Stimulated activated naive CD8-positive, alpha-beta T cell treated with anti-CD3 and anti-CD28 coated beads, Interleukin-15, amount 100 ng/mL, for 72 hours (primary cell): ENCODE measurements at regions not wholly inside any gene's neighbourhood (a gene's known extent, or its start where the extent isn't known, plus 50 kb on each side); places are given as distances from the start of the nearest gene placed in this dataset.
A peak's percentile ranks its signal among the peaks of the same experiment; 100 is the strongest.
"Not testable (repeated sequence)": the region's sequence is repeated elsewhere in the genome, so short reads cannot be mapped to it uniquely, and the experiment has no call there.

ENCODE experiments used
- ATAC-seq: fragments of 150-1000 bp; cut with Tn5 transposase; 2 replicates; pipeline ENCODE4 v1.10.0; 2021; ENCODE audit warnings: mild to moderate bottlenecking, moderate library complexity
- DNase-seq, 2 donors: peaks; one replicate each; pipeline ENCODE4 v3.0.0; 2021 to 2022
- H3K27ac Mint-ChIP-seq, 2 donors: one replicate each; pipeline ENCODE4 v1.8.0; 2022; ENCODE audit warnings: mild to moderate bottlenecking in 2 of 2, mixed read lengths in 2 of 2, moderate library complexity in 2 of 2
- H3K27me3 Mint-ChIP-seq: one replicate; pipeline ENCODE4 v1.8.0; 2022; ENCODE audit warnings: mixed read lengths
- H3K4me1 Mint-ChIP-seq: one replicate; pipeline ENCODE4 v1.8.0; 2022; ENCODE audit warnings: mild to moderate bottlenecking, mixed read lengths
- H3K4me3 Mint-ChIP-seq, 2 donors: one replicate each; pipeline ENCODE4 v1.8.0; 2022; ENCODE audit warnings: mild to moderate bottlenecking in 2 of 2, mixed read lengths in 2 of 2, moderate library complexity in 1 of 2
- H3K9me3 Mint-ChIP-seq, 2 donors: one replicate each; pipeline ENCODE4 v1.8.0; 2022; ENCODE audit warnings: mixed read lengths in 2 of 2

DNA sequence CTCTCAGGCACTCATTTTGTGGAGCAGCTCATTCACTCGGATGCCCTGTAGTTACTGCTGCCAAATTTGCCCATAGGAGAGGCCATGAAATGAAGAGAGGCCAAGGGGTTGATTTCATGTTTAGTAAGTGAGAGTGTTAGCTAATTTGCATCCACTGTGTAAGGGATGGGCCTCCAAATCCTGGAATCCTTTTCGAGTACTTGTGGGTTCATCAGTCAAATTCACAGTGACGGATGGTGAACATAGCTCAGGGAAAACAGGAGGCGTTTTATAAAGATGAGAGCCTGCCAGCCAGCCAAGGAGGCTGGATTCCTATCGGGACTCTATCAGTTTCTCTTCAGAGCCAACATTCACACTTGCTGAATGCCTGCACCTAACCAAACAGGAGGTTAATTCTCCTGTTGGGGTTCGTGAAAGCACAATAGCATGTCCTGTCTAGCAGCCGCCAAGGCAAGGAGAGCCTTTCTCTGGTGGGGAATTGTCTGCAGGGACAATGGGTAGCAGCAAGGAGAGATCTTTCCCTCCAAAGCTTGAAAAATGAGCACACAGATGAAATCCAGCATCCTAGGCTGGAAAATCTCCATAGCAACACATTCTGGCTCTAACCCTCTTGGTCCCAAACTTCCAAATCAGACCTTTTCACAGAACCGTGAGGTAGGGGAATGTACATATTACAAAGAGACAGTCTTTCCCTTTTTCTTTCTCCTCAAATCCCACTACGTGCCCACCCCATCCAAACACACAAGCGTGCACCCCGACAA lies 231.4 kb upstream of the ECI2 start:
- ATAC-seq (no peak), DNase-seq (no peak)
- no peak overlapping the region for H3K27ac Mint-ChIP-seq
- peaks cover 52% of the 10 kb centered on the region for H3K27me3 Mint-ChIP-seq
- H3K4me1 Mint-ChIP-seq, result no peaks in the 10 kb centered on the region
- no peaks in the 10 kb centered on the region for H3K9me3 Mint-ChIP-seq
- H3K4me3 Mint-ChIP-seq, result no peak overlapping the region

DNA sequence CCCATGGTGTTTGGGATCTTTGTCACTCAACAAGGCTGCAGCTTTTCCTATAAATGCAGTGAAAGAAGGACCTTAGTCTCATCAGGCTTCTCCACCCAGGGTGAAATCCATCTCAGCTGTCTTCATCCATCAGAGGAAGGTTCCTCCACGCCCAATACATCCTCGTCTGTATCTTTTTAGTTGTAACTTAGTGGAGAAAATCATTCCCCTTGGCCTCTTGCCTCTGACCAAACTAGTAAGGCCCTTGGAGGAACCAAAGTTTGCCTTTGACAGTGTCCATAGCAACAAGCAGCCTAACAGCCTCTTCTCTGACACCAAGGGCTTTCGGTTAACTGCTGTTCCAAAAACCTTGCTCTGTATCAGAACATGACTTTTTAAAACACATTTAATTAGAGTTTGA lies 230.3 kb upstream of the ECI2 start:
- DNase-seq, result no peak
- Mint-ChIP-seq H3K4me1 (no peaks in the 10 kb centered on the region), H3K4me3 (no peak overlapping the region), H3K9me3 (no peaks in the 10 kb centered on the region), H3K27ac (no peak overlapping the region), H3K27me3 (peaks cover 52% of the 10 kb centered on the region)
- ATAC-seq, result no peak

DNA sequence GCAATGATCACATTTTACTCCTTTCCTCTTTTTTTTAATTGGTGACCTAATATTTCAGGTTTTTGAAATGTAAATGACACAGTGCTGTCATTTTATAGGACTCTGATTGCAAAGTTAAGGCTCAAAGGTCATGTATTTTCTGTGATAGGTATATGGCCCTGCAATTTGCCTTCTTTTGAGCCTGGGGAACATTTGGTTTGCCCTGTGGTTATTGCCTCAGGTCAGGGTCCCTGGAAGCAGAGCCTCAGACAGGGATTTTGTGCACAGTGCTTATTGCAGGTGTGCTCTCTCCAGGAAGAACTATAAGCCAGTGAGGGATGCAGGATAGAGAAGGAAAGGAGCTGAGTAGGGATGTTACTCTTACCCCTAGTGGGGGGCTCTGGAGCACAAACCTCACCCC lies 229.3 kb upstream of the ECI2 start:
- Mint-ChIP-seq H3K4me1 (no peaks in the 10 kb centered on the region), H3K9me3 (no peaks in the 10 kb centered on the region), H3K4me3 (no peak overlapping the region), H3K27ac (no peak overlapping the region), H3K27me3 (peaks cover 45% of the 10 kb centered on the region)
- DNase-seq (no peak), ATAC-seq (no peak)

DNA sequence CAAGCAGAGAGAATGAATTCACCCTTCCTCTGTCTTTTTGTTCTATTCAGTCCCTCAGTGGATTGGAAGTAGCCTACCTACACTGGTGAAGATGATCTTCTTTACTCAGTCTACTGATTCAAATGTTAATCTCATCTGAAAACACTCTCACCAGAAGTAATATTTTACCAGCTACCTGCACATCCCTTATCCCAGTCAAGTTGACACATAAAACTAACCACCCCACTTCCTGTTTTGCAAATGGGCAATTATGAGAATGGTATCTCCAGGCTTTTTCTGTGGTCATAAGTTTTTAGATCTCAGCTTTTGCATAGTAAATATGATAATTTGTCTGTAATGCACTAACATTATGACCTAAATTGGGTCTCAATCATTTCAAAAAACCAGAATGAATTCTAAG lies 228.8 kb upstream of the ECI2 start:
- Mint-ChIP-seq H3K4me3 (no peak overlapping the region), H3K27me3 (peaks cover 40% of the 10 kb centered on the region), H3K4me1 (no peaks in the 10 kb centered on the region), H3K9me3 (no peaks in the 10 kb centered on the region), H3K27ac (no peak overlapping the region)
- ATAC-seq (no peak), DNase-seq (no peak)

DNA sequence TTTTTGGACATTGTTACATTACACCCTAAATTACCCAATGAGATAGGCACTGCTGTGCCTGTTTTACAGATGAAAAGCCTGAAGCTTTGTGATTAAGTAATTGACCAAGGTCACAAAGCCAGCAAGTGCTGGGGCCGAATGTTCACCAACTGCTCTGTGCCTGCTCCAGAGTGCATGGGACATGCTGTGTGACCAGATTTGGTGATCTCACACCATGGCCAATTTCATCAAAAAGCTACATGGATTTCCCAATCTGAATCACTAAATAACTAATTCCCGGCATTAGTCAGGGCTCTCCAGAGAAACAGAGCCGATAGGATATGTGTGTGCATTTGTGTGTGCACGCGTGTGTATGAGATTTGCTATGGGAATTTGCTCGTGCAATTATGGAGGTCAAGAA lies 228.3 kb upstream of the ECI2 start:
- ATAC-seq (no peak), DNase-seq (no peak)
- Mint-ChIP-seq H3K27me3 (peaks cover 35% of the 10 kb centered on the region), H3K4me1 (no peaks in the 10 kb centered on the region), H3K9me3 (no peaks in the 10 kb centered on the region), H3K27ac (no peak overlapping the region), H3K4me3 (no peak overlapping the region)

DNA sequence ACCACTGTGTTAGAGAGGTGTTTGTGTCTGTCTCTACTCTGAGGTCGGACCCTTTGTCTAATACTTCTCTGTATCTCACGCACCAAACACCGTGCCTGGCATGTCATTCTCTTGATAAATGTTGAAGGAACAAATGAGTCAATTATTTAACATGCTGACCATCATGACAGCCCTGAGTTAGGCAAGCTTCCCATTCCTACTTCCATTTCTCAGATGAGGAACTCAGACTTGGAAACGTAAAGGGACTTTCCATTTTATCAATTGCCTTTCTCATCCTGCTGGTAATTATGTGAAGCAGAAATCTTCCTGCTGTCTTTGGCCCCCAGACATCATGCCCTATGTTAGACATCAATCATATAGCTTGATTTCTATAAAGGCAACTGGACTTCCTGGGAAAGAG lies 227.0 kb upstream of the ECI2 start:
- no peak for DNase-seq
- no peak overlapping the region for H3K27ac Mint-ChIP-seq
- H3K9me3 Mint-ChIP-seq, result no peaks in the 10 kb centered on the region
- H3K27me3 Mint-ChIP-seq, result peaks cover 27% of the 10 kb centered on the region
- ATAC-seq, result no peak
- no peaks in the 10 kb centered on the region for H3K4me1 Mint-ChIP-seq
- no peak overlapping the region for H3K4me3 Mint-ChIP-seq

DNA sequence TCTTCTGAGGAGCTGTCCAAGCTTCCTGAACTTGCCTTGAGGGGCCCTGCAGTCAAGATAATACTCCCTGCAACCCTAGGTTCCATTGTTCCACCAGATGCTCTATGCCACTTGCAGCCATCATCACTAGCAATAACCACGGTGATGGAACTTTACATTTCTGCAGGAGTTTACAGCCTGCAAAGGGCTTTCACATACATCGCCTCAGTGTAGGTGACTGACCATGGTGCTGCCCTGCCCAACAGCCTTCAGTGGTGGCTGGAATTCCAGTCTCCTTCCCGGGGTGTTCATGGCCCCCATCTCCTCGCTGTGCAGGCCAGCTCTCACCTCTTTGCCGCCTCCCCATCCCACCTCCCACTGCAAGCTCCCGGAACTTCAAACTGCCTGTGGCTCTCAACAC lies 225.5 kb upstream of the ECI2 start:
- Mint-ChIP-seq H3K27me3 (peaks cover 29% of the 10 kb centered on the region), H3K9me3 (no peaks in the 10 kb centered on the region), H3K27ac (no peak overlapping the region), H3K4me3 (no peak overlapping the region), H3K4me1 (no peaks in the 10 kb centered on the region)
- DNase-seq, result no peak
- ATAC-seq, result no peak

DNA sequence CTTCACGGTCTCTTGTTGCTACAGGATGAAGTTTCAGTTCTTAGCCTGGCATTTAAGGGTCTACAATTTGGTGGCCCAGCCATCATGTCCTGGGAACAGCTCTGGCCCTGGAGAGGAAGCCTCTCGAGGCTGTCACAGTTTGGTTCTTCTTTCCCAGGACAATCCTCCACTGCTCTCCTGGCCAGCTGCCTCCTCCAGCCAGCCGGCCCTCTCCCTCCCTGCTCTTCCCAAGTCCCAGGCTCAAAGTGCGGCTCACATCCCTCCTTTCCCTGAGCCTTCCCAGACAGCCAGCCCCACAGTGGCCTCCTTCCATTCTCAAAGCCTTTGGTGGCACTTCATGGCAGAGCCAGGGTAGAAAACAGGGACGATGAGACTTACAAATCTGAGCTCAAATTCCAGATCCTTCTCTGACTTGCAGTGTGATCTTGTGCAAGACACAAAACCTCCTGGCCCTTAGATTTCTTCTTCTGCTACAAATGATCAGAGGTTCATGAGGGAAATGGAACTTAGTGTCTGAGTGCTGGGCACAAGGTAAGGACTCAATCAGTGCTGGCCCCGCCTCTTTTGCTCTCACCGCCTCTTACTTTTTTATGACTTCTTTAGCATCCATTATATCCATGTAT lies 223.8 kb upstream of the ECI2 start:
- Mint-ChIP-seq H3K27ac (no peak overlapping the region), H3K4me1 (no peaks in the 10 kb centered on the region), H3K9me3 (no peaks in the 10 kb centered on the region), H3K27me3 (peaks cover 24% of the 10 kb centered on the region), H3K4me3 (no peak overlapping the region)
- ATAC-seq (no peak), DNase-seq (no peak)

DNA sequence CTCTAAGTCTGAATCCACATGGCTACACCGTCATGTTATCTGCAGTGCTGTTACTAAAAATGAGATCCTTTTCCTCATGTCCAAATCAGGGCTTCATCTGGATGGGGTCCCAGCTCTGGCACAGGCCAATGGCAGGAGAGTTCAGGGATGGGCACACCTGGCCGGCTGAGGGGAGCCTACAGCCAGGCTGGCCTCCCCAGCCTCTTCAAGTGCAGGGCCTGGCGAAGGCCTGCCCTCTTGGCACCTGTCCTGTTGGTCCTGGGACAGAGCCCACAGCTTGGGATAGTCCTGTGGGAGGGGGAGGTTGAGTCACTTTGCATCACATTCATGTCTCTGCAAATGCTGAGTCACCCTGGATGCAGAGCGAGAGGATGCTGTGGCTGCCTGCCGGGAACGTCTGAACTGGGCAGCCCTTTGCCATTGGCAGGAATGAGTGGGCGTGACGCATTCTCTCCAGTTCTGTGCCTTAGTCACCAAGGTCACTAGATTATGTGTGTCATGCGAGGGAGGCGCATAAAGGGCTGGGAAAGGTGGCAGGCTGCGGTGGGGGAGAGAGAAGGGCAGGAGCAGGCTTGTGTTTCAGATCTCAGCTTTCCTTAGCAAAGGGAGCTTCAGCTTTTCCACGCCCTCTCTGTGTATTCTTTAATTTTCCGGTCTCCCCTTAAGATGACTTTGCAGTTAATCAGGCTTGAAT lies 223.2 kb upstream of the ECI2 start:
- DNase-seq (no peak), ATAC-seq (no peak)
- no peaks in the 10 kb centered on the region for H3K9me3 Mint-ChIP-seq
- H3K4me1 Mint-ChIP-seq, result no peaks in the 10 kb centered on the region
- H3K27ac Mint-ChIP-seq, result peak overlapping the region in 1 of 2 donors; percentile 9
- H3K4me3 Mint-ChIP-seq, result no peak overlapping the region
- peaks cover 30% of the 10 kb centered on the region for H3K27me3 Mint-ChIP-seq

DNA sequence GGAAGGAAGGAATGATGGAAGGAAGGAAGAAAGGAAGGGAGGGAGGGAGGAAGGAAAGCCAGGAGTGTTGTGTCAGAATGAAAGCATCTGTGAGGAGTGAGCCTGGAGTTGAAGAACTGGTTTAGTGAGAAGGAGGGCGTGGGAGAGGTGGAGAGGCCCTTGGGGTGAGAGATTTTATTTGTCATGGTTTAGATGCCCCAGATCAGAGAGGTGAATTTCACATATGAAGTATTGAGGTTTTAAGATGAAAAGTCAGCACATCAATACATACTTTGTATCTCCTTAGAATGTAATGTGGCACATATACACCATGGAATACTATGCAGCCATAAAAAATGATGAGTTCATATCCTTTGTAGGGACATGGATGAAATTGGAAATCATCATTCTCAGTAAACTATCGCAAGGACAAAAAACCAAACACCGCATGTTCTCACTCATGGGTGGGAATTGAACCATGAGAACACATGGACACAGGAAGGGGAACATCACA lies 222.3 kb upstream of the ECI2 start:
- H3K4me1 Mint-ChIP-seq, DNase-seq, H3K9me3 Mint-ChIP-seq, ATAC-seq, H3K27ac Mint-ChIP-seq, H3K4me3 Mint-ChIP-seq: not testable (repeated sequence)
- H3K27me3 Mint-ChIP-seq, result peaks cover 36% of the 10 kb centered on the region

DNA sequence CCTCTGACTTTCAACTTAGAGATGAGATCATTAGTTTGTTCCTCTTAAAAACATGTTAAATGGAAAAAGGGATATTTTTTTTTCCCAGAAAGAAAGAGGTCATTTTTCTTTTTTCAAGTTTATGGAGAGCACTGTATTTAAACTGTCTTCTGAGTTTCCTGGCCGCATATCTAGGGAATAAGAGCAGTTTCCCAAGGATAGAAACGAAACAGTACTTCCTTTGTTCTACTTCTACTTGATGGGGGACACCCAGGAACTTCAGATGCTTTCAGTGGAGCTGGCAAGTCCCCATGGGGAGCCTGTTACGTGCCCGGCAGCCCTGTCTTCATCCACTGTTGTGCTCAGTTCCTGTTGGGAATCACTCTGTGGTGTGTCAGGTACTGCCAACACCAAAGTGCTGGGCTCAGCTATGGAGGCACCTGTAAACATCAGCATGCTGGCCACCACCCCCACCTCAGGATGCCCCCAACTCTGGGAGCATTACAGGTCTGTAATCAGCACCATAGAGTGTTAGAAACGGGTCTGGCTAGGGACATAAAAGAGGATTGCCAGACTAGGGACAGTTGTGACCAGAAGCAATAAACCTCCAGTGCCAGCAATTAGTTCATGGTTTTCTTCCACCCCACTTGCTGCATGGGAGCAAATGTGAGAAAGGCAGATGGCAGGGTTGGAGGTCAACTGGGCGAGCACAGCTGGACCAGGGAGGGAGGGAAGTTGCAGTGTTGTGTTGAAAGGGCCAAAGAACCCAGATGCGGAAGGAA lies 221.7 kb upstream of the ECI2 start:
- H3K27ac Mint-ChIP-seq, result no peak overlapping the region
- ATAC-seq (no peak), DNase-seq (no peak)
- peaks cover 42% of the 10 kb centered on the region for H3K27me3 Mint-ChIP-seq
- no peaks in the 10 kb centered on the region for H3K9me3 Mint-ChIP-seq
- H3K4me3 Mint-ChIP-seq, result no peak overlapping the region
- no peaks in the 10 kb centered on the region for H3K4me1 Mint-ChIP-seq

DNA sequence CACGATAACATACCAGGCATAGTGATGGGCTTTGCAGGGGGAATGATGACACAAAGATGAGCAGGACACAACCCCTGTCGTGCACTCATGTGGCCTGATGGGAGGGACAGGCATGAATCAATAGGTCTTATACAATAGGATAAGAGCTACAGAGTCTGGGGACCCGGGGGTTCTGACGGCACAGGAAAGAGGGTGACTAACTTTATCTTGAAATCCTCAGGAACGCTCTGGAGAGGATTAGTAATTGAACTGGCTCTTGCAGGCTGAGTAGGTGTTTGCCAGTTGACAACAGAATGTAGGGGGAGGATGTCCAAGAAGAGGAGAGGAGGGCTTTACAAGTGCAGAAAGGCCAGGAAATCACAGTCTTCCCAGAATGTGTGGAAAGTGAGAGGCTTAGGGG lies 219.9 kb upstream of the ECI2 start:
- ATAC-seq, result no peak
- H3K27me3 Mint-ChIP-seq, result peaks cover 35% of the 10 kb centered on the region
- DNase-seq, result no peak
- H3K9me3 Mint-ChIP-seq, result no peaks in the 10 kb centered on the region
- H3K27ac Mint-ChIP-seq, result no peak overlapping the region
- H3K4me3 Mint-ChIP-seq, result no peak overlapping the region
- no peaks in the 10 kb centered on the region for H3K4me1 Mint-ChIP-seq

DNA sequence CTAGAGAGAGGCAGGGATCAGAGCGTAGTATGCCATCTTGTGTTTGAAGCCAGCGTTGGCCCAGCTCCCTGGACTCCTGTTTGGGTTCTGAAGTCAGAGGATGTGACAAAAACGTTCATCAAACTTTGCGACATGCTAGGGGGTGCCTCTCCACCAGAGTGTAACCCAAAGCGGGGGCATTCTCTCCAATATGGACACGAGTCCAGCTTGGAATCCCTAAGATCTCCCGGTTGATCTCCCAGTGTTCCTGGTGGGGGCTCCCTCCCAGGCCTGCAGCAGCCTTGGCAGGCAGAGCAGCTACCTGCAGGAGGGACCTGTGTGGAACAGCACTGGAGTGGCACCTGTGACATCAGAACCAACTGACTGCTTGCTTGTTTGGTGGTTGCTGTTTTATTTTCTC lies 218.8 kb upstream of the ECI2 start:
- DNase-seq (no peak), ATAC-seq (no peak)
- Mint-ChIP-seq H3K27me3 (peaks cover 35% of the 10 kb centered on the region), H3K4me1 (no peaks in the 10 kb centered on the region), H3K27ac (no peak overlapping the region), H3K9me3 (no peaks in the 10 kb centered on the region), H3K4me3 (no peak overlapping the region)

DNA sequence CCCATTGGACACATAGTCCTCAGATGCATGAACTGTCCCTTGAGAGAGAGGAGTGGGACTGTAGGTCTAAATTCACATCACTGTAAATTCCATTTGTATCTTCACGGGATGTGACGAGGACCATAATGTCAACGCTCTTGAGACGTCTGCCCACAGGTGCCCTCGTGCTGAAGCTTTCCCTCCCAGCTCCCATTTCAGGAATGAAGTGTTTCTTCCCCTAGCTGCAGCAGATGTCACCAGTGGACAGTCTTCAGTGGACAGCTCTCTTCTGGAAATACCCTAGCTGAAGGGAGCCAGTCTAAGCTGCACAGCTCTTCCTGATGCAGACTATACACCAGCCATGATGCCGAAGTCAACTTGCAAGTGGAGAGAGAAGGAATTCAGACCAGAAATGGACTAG lies 217.4 kb upstream of the ECI2 start:
- Mint-ChIP-seq H3K4me3 (no peak overlapping the region), H3K4me1 (no peaks in the 10 kb centered on the region), H3K9me3 (no peaks in the 10 kb centered on the region), H3K27me3 (peaks cover 34% of the 10 kb centered on the region), H3K27ac (no peak overlapping the region)
- ATAC-seq (no peak), DNase-seq (no peak)

DNA sequence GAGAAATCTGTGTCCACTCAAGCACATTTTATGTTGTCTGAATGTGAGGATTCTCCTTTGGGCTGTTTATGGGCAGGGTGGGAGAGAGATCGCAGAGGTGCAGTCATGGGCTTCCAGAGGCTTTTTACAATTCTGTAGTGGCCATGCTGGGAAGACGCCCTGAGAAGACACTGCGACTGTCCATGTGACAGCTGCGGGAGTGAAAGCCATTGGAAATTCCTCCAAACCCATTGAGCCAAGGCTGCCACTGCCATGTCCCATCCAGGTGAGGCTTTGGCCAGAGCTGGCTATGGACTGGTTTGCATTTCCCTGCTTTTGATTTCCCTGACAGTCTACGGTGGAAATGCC lies 216.9 kb upstream of the ECI2 start:
- H3K27ac Mint-ChIP-seq, result peak overlapping the region in 1 of 2 donors; percentile 56
- peaks cover 30% of the 10 kb centered on the region for H3K27me3 Mint-ChIP-seq
- H3K4me1 Mint-ChIP-seq, result no peaks in the 10 kb centered on the region
- no peak for DNase-seq
- H3K4me3 Mint-ChIP-seq, result no peak overlapping the region
- no peaks in the 10 kb centered on the region for H3K9me3 Mint-ChIP-seq
- ATAC-seq, result no peak
